ENCODE measurements at regions not wholly inside any gene's neighbourhood (a gene's known extent, or its start where the extent isn't known, plus 50 kb on each side); places are given as distances from the start of the nearest gene placed in this dataset.

DNA sequence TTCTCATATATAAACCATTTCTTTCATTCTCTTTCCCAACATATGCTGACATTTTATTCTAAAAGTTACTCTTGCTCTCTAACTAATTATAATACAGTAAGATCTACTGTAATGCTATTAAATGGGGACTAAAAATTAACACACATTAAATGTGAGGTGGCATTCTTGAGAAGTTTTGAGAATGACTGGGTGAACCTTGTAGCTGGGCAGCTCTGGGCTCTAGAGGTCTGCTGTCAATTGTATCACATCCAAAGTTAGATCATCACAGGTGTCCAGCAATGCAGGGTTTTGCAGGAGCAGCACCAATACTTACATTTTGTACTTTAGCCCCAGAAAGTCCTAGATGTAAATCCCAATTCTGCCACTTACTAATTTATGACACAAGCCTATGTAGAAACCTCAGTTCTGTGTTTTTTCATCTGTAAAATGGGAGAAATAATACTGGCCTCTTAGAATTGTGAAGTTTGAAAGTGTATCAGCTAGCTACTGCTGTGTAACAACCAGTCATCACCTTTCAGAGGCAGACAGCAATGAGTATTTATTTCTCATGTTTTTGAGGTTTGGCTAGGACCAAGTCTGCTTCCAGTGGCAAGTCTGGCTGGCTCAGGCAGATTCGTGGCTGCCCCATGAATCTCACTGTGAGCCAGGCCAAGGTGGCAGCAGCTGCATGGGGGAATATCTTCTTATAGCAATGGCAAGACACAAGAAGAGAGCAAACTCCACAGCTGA lies 79.6 kb upstream of the EMX2 start:
- H3K27me3 ChIP-seq, result no peaks in the 10 kb centered on the region
- no peaks in the 10 kb centered on the region for H3K36me3 ChIP-seq
- H3K4me1 ChIP-seq, result no peaks in the 10 kb centered on the region
- H3K4me3 ChIP-seq, result no peak overlapping the region
- H3K27ac ChIP-seq, result no peak overlapping the region
- DNase-seq, result no peak
- no peak for TF ChIP-seq CTCF (IDR thresholded peaks at IDR 0.05)
- H3K9me3 ChIP-seq, result peaks cover 0 to 7% of the 10 kb centered on the region in 2 donors
- no peak for ATAC-seq
- intact Hi-C loops (cut with DNase I), result no loop called here

DNA sequence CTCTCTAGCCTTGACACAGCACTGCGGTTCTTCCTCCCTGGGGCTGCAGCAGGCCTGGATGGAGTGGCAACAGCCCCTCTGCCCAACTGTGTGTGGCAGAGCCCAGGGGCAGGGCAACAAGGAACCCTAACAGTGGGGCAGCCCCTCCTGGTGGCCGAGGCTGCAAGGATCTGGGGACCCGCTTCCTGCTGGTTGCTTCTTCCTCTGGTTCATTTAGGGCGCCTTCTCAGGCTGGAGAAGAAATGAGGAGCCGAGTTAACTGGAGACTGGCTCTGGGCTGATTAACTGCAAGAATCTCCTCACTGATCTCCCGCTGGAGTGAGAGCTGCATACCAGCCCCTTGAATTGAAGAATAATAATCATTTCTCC lies 80.1 kb upstream of the EMX2 start:
- H3K4me1 ChIP-seq, result peaks cover 0 to 6% of the 10 kb centered on the region in 2 donors
- no peaks in the 10 kb centered on the region for H3K27me3 ChIP-seq
- no peak for ATAC-seq
- H3K9me3 ChIP-seq, result peaks cover 0 to 7% of the 10 kb centered on the region in 2 donors
- DNase-seq, result no peak
- no peaks in the 10 kb centered on the region for H3K36me3 ChIP-seq
- H3K27ac ChIP-seq, result no peak overlapping the region
- no peak overlapping the region for H3K4me3 ChIP-seq
- TF ChIP-seq CTCF (IDR thresholded peaks at IDR 0.05), result no peak
- intact Hi-C loops (cut with DNase I), result no loop called here

- H3K9me3 ChIP-seq, result peaks cover 0 to 7% of the 10 kb centered on the region in 2 donors
- no peak overlapping the region for H3K27ac ChIP-seq
- TF ChIP-seq CTCF (IDR thresholded peaks at IDR 0.05), result no peak
- H3K36me3 ChIP-seq, result no peaks in the 10 kb centered on the region
- no peak overlapping the region for H3K4me3 ChIP-seq
- ATAC-seq, result peak; percentile 10
- H3K4me1 ChIP-seq, result peaks cover 0 to 11% of the 10 kb centered on the region in 2 donors
- intact Hi-C loops (cut with DNase I), result no loop called here
- no peak for DNase-seq
- H3K27me3 ChIP-seq, result no peaks in the 10 kb centered on the region
Measured at GRCh38 chr10:117461766-117462423, 80.7 kb upstream of the EMX2 start.

DNA sequence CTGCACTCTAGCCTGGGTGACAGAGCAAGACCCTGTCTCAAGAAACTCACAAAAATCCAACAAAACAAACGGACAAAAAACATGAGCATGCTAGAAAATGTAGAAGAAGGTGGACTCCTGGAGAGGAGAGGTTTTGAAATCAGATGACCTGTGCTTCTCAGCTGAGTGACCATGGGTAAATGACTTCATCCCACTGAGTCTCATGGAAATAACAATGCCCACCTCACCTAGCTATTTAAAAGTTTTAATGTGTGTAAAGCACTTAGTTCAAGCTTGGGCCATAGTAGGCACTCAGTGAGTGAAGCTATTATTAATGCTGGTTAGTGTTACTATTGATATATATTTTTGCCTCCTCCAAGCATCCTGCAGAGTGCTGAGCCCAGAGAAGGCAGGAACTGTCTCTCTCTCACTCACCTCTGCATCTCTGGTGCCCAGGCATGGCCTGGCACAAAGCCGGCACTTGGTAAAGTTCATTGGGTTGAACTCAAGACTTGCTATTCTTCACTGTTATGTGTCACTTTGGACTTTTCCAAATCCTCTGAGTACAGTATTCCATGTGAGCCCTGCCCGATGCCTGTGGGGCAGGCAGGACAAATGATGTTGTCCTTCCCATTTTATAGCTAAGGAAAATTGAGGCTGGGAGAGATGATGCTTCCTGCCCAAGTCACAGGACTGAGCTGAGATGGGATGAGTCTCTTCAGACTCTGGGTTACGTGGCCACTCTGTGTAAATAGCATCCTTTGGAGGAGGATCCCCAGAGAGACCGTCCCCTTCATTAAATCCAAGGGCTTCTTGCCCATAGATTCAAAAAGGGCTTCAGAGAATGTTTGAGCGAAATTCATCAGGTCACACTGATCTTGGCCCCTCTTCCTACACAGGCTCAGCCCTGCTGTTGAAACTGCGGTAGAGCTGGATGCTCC lies 81.4 kb upstream of the EMX2 start:
- intact Hi-C loops (cut with DNase I), result no loop called here

More for the DNA sequence above, 81.4 kb upstream of the EMX2 start:
- Histone ChIP-seq H3K4me1 (peaks cover 0 to 19% of the 10 kb centered on the region in 2 donors), H3K36me3 (no peaks in the 10 kb centered on the region), H3K27ac (no peak overlapping the region), H3K9me3 (peaks cover 0 to 7% of the 10 kb centered on the region in 2 donors), H3K4me3 (no peak overlapping the region), H3K27me3 (no peaks in the 10 kb centered on the region)
- DNase-seq (no peak), ATAC-seq (no peak)
- no peak for TF ChIP-seq CTCF (IDR thresholded peaks at IDR 0.05)
